ENCODE measurements at regions not wholly inside any gene's neighbourhood (a gene's known extent, or its start where the extent isn't known, plus 50 kb on each side); places are given as distances from the start of the nearest gene placed in this dataset.

DNA sequence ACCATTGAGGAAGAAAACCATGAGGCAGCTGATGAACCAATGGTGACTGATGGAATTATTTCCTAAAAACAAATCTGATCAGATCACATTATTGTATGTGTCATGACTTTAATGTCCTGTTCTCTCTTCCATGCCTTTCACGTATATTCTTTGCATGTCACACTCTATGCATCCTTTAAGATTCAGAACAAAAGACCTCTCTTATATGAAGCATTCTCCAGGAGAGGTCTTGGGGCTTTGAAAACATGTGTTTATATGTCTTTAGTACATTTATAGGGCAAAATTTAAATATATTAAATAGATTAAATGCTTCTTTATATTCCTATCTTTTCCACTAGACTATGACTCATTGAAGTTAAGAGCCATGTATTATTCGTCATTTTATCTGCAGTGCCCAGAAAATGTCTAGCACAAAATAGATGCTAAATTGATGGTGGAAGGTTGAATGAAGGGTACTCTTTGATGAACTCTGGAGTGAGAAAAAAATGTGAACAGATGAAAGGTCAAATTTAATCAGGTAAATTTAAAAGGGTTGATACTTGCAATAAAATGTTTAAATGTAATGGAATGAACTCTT, 196.3 kb downstream of the PSAT1 start:
- DNase-seq (ENCODE audit: low spot score): no peak

GRCh38 chr9:78502566-78502965, 205.6 kb downstream of the PSAT1 start:
- no peak for DNase-seq (ENCODE audit: low spot score)

- no peak for DNase-seq (ENCODE audit: low spot score)
Measured at GRCh38 chr9:78505546-78505945, 208.6 kb downstream of the PSAT1 start.

GRCh38 chr9:78507037-78507436, 210.1 kb downstream of the PSAT1 start:
- DNase-seq (ENCODE audit: low spot score): no peak

DNA sequence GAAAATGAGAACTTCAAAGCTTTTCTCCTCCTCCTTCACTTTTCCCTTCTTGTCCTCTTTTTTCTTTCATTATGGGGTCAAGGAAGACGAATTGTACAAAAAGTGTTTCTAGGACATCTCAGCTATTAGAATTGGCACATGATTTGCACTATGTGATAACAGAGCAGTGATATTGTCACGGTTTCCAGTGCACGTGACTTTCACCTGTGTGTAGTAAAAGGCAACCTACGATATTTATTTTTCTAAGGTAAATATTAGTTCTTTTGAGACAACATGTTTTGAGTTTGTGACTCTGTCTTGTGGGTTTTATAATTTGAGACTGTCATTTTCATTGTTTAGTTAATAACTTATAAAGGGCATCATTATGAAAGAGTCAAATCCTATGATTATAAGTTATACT, 213.1 kb downstream of the PSAT1 start:
- no peak for DNase-seq (ENCODE audit: low spot score)

DNA sequence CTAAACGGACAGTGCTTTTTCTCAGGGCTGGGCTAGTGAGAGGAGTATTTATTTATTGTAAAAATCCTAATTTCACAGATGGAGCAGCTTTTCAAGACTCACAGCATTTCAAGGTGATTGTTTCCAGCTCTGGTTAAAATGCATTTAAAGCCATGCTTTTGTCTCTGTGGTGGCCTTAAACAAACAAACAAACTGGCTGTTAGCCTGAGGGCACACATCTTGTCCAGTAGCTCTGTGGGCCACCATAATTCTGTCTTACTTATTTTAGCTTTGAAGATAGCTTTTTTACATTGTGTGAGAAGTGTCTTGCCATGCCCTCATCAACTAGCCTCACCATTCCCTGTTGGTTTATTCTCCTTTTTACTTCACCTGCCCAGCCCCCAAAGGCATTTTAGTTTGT, 218.2 kb downstream of the PSAT1 start:
- DNase-seq (ENCODE audit: low spot score): no peak

DNA sequence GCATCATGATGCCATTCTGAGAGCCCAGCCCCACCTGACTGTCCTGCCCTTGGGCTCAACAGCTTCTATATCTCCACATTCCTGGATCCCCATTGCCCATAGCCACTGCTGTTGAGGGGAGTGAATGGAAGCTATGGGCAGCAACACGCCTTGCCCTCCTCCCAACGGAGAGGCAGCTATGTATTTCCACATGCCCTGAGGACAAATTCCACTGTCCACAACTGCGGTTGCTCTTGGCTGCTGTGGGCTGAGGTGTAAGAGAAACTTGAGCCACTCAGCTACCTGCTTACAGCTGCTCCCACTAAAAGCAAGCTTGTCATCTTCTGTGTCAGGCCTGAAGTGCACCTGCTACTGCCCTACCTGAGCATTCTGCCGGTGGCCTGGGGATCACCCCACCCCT, 222.9 kb downstream of the PSAT1 start:
- no peak for DNase-seq (ENCODE audit: low spot score)

DNA sequence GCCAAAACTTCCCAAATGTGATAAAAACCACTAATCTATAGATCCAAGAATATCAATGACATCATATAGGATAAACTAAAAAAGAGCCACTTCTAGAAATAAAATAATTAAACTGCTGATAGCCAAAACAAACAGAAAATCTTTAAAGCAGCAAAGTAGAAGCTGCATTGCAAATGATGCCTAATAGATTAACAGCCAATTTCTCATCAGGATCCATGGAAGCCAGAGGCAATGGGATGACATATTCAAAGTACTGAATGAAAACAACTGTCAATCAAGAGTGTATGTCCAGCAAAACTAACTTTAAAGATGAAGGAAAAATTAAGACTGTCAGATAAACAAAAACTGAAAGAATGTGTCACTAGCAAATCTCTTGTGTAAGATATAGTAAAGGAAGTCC, 224.8 kb downstream of the PSAT1 start:
- no peak for DNase-seq (ENCODE audit: low spot score)

- DNase-seq (ENCODE audit: low spot score): no peak
Measured at GRCh38 chr9:78525986-78526560, 229.1 kb downstream of the PSAT1 start.

GRCh38 chr9:78533500-78533899, 236.6 kb downstream of the PSAT1 start:
- DNase-seq (ENCODE audit: low spot score): no peak

DNA sequence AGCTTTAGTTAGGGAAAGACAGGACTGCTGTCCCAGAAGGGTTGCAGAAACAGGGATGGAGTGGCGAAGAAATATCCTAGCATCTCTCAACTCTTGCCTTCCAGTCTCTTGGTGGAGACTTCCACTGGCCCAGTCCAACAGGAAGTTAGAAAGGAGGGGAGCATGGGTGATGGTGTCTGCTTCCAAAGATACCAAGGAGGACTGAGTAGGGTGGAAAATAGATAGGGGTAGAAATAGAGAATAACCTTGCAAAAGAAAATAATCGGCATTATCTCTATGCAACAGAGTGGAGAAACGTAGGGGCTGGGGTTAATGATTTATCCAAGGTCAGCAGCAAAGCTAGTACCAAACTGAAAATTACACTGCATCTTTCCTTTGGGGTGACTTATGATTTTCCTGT, 242.3 kb downstream of the PSAT1 start:
- no peak for DNase-seq (ENCODE audit: low spot score)

GRCh38 chr9:78539904-78540303, 243.0 kb downstream of the PSAT1 start:
- no peak for DNase-seq (ENCODE audit: low spot score)

GRCh38 chr9:78541868-78542443, 245.0 kb downstream of the PSAT1 start:
- DNase-seq (ENCODE audit: low spot score): no peak

GRCh38 chr9:78542491-78543181, 245.7 kb downstream of the PSAT1 start:
- no peak for DNase-seq (ENCODE audit: low spot score)

- DNase-seq (ENCODE audit: low spot score): no peak
Measured at GRCh38 chr9:78543353-78543752, 246.4 kb downstream of the PSAT1 start.

GRCh38 chr9:78544230-78544629, 247.3 kb downstream of the PSAT1 start:
- no peak for DNase-seq (ENCODE audit: low spot score)

GRCh38 chr9:78547831-78548230, 250.9 kb downstream of the PSAT1 start:
- DNase-seq (ENCODE audit: low spot score): no peak

GRCh38 chr9:78548670-78549069, 251.7 kb downstream of the PSAT1 start:
- no peak for DNase-seq (ENCODE audit: low spot score)

- no peak for DNase-seq (ENCODE audit: low spot score)
Measured at GRCh38 chr9:78549711-78550110, 252.8 kb downstream of the PSAT1 start.

DNA sequence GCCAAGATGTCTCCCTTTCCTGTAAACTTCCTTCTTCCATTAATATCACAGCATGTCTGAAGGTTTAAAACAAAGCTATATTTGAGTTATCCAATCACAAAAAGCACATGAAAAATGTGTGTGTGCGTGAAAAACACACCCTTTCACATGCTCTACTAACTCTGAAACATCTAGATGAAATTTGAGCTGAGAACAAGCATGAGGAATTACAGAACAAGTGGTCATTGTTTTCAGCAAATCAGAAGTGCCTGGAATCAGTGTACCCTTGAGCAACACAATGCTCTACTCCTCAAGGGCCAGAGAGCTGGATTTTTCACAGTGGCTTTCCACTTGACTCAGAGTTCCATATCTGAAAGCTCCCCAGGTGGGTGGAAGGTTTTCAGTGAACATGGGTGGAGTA, 255.9 kb downstream of the PSAT1 start:
- DNase-seq (ENCODE audit: low spot score): no peak

GRCh38 chr9:78557540-78557939, 260.6 kb downstream of the PSAT1 start:
- DNase-seq (ENCODE audit: low spot score): no peak

- DNase-seq (ENCODE audit: low spot score): no peak
Measured at GRCh38 chr9:78559449-78559885, 262.5 kb downstream of the PSAT1 start.

DNA sequence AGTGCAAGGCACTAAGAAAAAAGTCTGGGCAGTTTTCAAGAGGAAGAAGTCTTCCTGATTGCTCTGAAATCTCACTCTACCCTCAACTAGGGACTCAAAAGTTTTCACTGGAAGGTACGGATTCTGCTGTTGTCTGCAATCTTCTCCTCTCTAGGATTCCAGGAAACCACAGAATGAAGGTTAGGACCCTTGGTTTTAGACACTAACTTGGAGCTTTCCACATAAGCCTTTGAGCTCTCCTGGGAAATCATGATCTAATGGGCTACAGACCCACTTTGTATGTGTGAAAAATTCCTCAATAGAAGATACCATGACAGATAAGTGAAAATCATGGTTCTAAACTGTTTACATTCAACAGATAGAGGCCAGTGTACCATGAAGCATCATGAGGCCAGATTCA, 265.1 kb downstream of the PSAT1 start:
- no peak for DNase-seq (ENCODE audit: low spot score)
